Astrocyte of the spinal cord (primary cell): ENCODE measurements at regions not wholly inside any gene's neighbourhood (a gene's known extent, or its start where the extent isn't known, plus 50 kb on each side); places are given as distances from the start of the nearest gene placed in this dataset.

Source experiments
- DNase-seq: peaks from one replicate; pipeline ENCODE4 v3.0.0; 2011; ENCODE audit warnings: low read depth, low spot score
- H3K4me3 ChIP-seq: 2 replicates; pipeline ENCODE4 v1.5.1; 2011; ENCODE audit warnings: low read depth, mild to moderate bottlenecking, low read length, moderate library complexity
- in situ Hi-C: cut with HindIII; loops from 2 replicates; pipeline ENCODE4 v1.10.0; 2017; ENCODE audit warnings: low sequenced_read_pairs
- TF ChIP-seq, protein P1 (sequence below): IDR thresholded peaks from 2 replicates; pipeline ENCODE4 v1.5.1; 2012; ENCODE audit warnings: low read depth, mild to moderate bottlenecking, low read length, inconsistent platforms

DNA sequence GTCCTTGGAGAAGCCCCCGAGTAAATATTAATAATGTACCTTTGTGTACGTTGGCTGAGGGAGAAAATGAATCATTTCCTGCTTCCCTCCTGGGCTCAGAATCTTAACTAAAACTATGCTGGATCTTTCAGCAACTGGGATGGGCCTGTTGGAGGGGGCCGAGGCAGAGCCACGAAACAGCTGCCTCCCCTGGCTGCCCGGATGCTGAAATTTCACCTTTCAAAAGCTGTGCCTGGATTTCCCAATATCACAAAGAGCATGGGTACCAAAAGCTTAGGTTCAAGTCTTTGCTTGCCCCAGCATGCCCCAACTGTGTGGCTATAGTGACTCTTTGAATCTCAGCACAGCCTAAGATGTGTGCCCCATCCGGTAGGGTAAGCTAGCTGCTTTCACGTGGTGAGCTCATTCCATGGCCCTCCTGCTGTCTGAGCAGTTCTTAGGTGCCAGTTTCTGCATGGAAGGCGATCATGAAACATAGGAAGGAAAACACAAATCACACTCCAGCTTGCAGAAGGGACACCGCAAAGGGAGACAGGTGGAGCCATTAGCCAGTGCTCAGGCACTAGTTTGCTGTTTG is 473.5 kb downstream of the PTPRU start:
- H3K4me3 ChIP-seq: no peak overlapping the region
- in situ Hi-C loops: loop anchor here (25.0 kb wide), 1 partner anchor 472 kb away; the partner anchor contains the start of genes MECR and PTPRU
- DNase-seq: no peak
- TF ChIP-seq, protein P1, sequence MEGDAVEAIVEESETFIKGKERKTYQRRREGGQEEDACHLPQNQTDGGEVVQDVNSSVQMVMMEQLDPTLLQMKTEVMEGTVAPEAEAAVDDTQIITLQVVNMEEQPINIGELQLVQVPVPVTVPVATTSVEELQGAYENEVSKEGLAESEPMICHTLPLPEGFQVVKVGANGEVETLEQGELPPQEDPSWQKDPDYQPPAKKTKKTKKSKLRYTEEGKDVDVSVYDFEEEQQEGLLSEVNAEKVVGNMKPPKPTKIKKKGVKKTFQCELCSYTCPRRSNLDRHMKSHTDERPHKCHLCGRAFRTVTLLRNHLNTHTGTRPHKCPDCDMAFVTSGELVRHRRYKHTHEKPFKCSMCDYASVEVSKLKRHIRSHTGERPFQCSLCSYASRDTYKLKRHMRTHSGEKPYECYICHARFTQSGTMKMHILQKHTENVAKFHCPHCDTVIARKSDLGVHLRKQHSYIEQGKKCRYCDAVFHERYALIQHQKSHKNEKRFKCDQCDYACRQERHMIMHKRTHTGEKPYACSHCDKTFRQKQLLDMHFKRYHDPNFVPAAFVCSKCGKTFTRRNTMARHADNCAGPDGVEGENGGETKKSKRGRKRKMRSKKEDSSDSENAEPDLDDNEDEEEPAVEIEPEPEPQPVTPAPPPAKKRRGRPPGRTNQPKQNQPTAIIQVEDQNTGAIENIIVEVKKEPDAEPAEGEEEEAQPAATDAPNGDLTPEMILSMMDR: no peak

DNA sequence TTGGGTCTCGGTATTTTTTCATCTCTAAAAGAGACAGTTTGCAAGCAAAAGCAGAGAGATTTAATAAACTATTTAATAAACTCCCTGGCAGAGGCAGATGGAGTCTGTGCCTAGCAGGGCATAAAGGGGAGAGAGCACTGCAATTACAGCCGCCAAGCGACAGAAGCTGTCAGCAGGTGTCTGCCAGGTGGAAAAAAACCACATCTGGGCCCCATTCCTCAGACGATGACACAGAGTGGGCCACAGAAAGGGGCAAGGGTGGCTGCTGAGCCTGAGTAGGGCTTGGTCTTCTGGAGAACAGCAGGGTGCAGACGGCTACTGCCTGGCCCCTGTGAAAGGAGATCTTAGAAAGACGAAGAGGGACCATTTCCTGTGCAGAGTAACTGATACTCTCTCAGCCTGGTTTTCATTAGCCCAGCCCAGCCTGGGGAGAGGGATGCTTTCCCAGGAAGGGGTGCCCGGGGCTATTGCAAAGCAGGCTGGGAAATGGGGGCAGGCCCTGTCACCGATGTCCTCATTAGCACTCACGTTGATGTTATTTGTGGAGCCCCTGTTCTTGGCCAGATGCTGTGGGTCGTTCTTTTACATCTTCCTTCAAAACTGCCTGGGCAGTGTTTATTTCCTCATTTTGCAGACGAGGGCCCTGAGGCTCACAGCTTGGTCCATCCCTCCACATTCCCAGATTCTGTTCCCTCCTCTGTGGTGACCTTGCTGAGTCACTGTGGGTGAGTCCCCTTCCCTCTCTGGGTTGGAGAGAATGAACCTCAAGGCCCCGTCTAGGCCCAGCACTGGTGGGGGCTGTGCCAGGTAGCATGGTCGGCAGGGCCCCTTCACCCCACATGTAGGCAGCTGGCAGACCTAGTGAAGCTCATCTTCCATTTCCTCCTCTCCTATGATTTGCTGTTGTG is 472.7 kb downstream of the PTPRU start:
- H3K4me3 ChIP-seq: no peak overlapping the region
- TF ChIP-seq, protein P1: no peak
- DNase-seq: peak; percentile 94
- in situ Hi-C loops: loop anchor here (25.0 kb wide), 1 partner anchor 472 kb away; the partner anchor contains the start of genes MECR and PTPRU

DNA sequence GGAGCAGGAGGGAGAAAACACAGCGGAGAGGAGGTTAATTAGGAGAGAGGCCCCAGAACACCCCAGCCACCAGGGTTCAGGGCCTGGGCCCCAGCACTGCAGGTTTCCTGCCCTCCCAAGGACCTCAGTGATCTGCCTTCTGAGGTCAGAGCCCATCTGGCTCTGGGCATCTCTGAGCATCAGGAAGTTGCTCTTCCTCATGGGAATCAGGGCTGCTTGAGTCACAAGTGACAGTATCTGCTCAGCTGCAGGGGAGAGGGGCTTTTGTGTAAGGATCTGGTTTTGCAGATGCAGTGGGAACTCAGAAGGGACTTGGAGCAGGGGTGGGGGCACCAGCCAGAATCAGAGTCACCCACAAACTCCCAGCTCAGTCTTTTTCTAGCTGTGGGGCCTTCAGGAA is 472.1 kb downstream of the PTPRU start:
- in situ Hi-C loops: loop anchor here (25.0 kb wide), 1 partner anchor 471 kb away; the partner anchor contains the start of genes MECR and PTPRU
- TF ChIP-seq, protein P1: no peak
- no peak overlapping the region for H3K4me3 ChIP-seq
- DNase-seq: peak; percentile 34

DNA sequence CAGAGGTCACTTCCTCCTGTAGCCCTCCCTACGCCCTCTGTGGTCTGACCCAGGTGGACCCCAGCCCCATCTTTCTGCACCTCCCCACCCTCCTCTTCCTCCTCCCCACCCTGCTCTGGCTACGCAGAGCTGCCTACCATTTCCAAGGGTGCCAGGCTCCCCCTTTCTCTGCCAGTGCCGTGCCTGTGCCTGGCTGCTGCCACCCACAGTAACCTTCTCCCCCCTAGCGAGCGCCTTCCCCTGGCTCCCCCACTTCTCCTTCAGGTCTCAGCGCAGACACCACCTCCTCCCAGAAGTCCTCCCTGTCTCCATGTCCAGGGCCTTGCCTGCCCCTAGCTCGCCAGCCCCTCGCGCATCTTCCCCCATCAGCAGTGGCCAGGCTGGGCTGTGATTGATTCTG is 471.5 kb downstream of the PTPRU start:
- DNase-seq: no peak
- no peak overlapping the region for H3K4me3 ChIP-seq
- TF ChIP-seq, protein P1: no peak
- in situ Hi-C loops: loop anchor here (25.0 kb wide), 1 partner anchor 470 kb away; the partner anchor contains the start of genes MECR and PTPRU

DNA sequence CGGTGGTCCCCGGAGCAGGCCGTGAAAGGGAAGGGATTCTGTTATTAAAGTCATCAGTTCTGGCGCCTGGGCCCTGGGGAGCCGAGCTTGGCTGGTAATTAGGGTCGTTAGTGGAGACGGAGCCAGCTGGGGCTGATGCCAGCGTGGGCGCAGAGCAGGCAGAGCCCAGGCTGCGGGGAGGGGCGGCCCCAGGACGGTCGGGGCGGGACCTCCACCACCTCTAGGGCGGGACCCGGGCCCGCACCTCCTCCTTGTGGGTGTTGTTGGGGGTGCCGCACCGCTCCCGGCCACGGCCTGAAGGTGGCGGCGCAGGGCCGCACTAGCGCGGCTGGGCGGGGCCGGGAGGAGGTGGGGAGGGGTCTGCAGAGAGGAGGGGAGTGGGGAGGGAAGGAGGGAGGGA is 470.6 kb downstream of the PTPRU start:
- in situ Hi-C loops: loop anchor here (25.0 kb wide), 1 partner anchor 470 kb away; the partner anchor contains the start of genes MECR and PTPRU
- peak; percentile 64 for DNase-seq
- TF ChIP-seq, protein P1: peak; percentile 74
- no peak overlapping the region for H3K4me3 ChIP-seq

DNA sequence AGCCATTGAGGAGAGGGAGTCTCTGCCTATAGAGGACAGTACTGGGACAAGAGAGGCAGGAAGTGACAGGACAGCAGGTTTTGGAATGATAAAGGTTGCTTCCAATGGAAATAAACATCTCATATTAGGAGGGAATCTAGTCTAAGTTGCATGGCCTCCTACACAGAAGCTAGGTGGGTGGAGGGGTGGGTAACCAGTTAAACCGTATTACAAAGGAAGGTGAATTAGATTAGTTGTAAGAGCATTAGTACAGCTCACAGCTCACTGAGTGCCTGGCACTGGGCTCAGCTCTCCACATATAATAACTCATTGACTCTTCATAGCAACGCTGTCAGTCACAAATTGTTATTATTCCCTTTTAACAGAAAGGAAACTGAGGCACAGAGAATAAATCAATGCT is 468.1 kb downstream of the PTPRU start:
- TF ChIP-seq, protein P1: no peak
- no peak overlapping the region for H3K4me3 ChIP-seq
- in situ Hi-C loops: loop anchor here (25.0 kb wide), 1 partner anchor 467 kb away; the partner anchor contains the start of genes MECR and PTPRU
- no peak for DNase-seq
